T47D (cell line): ENCODE measurements at regions not wholly inside any gene's neighbourhood (a gene's known extent, or its start where the extent isn't known, plus 50 kb on each side); places are given as distances from the start of the nearest gene placed in this dataset.

Experiments
- DNase-seq, 2 experiments: peaks; one replicate each; pipeline versions ENCODE4 v3.0.0 to v3.0.0-alpha.2; 2011 to 2012; ENCODE audit warnings: low read depth in 1 of 2, low spot score in 1 of 2
- JUND ChIP-seq: IDR thresholded peaks from 2 replicates; pipeline ENCODE4 v1.6.1; 2012; ENCODE audit warnings: low read depth
- in situ Hi-C: cut with HindIII; loops from 2 replicates; pipeline ENCODE4 v1.10.0; 2016; ENCODE audit warnings: low sequenced_read_pairs, low pct_unique_long_range_greater_than_20kb

GRCh38 chr9:92180669-92181181 lies 65.5 kb upstream of the SPTLC1 start:
- no peak for TF ChIP-seq JUND
- no peak for DNase-seq
- in situ Hi-C loops, result no loop called here

GRCh38 chr9:92180002-92180400 lies 64.8 kb upstream of the SPTLC1 start:
- DNase-seq, result no peak
- TF ChIP-seq JUND, result no peak
- in situ Hi-C loops, result no loop called here

- DNase-seq, result no peak
These were observed 64.2 kb upstream of the SPTLC1 start for GRCh38 chr9:92179286-92180001.

GRCh38 chr9:92177591-92177990 lies 62.4 kb upstream of the SPTLC1 start:
- in situ Hi-C loops, result no loop called here
- TF ChIP-seq JUND, result no peak
- DNase-seq, result no peak

More at GRCh38 chr9:92179286-92180001, 64.2 kb upstream of the SPTLC1 start:
- no peak for TF ChIP-seq JUND
- in situ Hi-C loops, result no loop called here

- in situ Hi-C loops, result no loop called here
- no peak for DNase-seq
- no peak for TF ChIP-seq JUND
These were observed 61.6 kb upstream of the SPTLC1 start for GRCh38 chr9:92176800-92177185.

GRCh38 chr9:92176068-92176799 lies 61.0 kb upstream of the SPTLC1 start:
- DNase-seq, result no peak
- no peak for TF ChIP-seq JUND
- in situ Hi-C loops, result no loop called here

- no peak for TF ChIP-seq JUND
- DNase-seq, result no peak
- in situ Hi-C loops, result no loop called here
These were observed 60.2 kb upstream of the SPTLC1 start for GRCh38 chr9:92175441-92175840.

GRCh38 chr9:92173318-92173717 lies 58.1 kb upstream of the SPTLC1 start:
- DNase-seq, result no peak
- in situ Hi-C loops, result no loop called here
- TF ChIP-seq JUND, result no peak

GRCh38 chr9:92171822-92172221 lies 56.6 kb upstream of the SPTLC1 start:
- TF ChIP-seq JUND, result no peak
- in situ Hi-C loops, result no loop called here
- DNase-seq, result no peak

GRCh38 chr9:92171281-92171680 lies 56.1 kb upstream of the SPTLC1 start:
- DNase-seq, result no peak
- TF ChIP-seq JUND, result no peak
- in situ Hi-C loops, result no loop called here

GRCh38 chr9:92170848-92171247 lies 55.6 kb upstream of the SPTLC1 start:
- no peak for TF ChIP-seq JUND
- in situ Hi-C loops, result no loop called here
- DNase-seq, result no peak

GRCh38 chr9:92165484-92165883 lies 50.3 kb upstream of the SPTLC1 start:
- no peak for TF ChIP-seq JUND
- in situ Hi-C loops, result no loop called here
- no peak for DNase-seq
